Lower lobe of right lung (tissue), 2 donors: ENCODE measurements at regions not wholly inside any gene's neighbourhood (a gene's known extent, or its start where the extent isn't known, plus 50 kb on each side); places are given as distances from the start of the nearest gene placed in this dataset.

Source experiments
- ATAC-seq, 2 donors: fragments of 200-7000 bp; cut with Tn5 transposase; one replicate each; pipeline ENCODE4 v1.9.1; 2020 to 2022; ENCODE audit warnings: mild to moderate bottlenecking in 2 of 2, moderate library complexity in 2 of 2
- DNase-seq: peaks from one replicate; pipeline ENCODE4 v3.0.0-alpha.2; 2020
- H3K27ac ChIP-seq: fragments of 200-600 bp; one replicate; pipeline ENCODE4 v1.8.0; 2022
- H3K27me3 ChIP-seq: fragments of 200-600 bp; one replicate; pipeline ENCODE4 v1.8.0; 2022; ENCODE audit warnings: low read depth
- H3K36me3 ChIP-seq: fragments of 200-600 bp; one replicate; pipeline ENCODE4 v1.8.0; 2022; ENCODE audit warnings: mild to moderate bottlenecking
- H3K4me1 ChIP-seq: fragments of 200-600 bp; one replicate; pipeline ENCODE4 v1.8.0; 2022
- H3K4me3 ChIP-seq: fragments of 200-600 bp; one replicate; pipeline ENCODE4 v1.8.0; 2022; ENCODE audit warnings: mild to moderate bottlenecking
- H3K9me3 ChIP-seq: fragments of 200-600 bp; one replicate; pipeline ENCODE4 v1.8.0; 2022
- intact Hi-C: fragments of 100-400 bp; cut with DNase I; formaldehyde crosslinking; loops from one replicate; pipeline ENCODE4 v1.11.0; 2022
- TF ChIP-seq, protein P1 (sequence below): fragments of 200-600 bp; IDR thresholded peaks from one replicate; pipeline ENCODE4 v1.8.0; 2022; ENCODE audit warnings: antibody characterized with exemption, mild to moderate bottlenecking
- donor health status: DM: no; HTN: yes; CAD: no; lungs with severe emphysema.

DNA sequence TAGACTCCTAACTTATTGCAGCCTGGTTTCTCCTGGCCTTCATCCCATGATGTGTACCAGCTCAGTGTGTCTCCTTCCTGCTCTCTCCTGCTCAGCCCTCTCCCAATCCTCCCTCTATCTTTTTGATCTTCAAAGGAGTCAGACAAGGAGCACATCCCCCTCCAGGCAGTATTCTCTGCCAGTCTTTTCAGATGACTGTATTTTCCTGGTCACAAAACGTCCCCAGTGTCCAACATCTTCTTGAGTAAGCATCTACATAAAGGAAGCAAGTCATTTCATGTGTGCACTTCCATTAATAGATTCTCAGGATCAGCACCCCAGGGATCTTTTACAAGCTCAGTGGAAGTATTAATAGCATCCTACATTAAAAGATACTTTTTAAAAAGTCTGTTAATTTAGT lies 148.9 kb upstream of the THBS1 start:
- DNase-seq (no peak), ATAC-seq (no peak)
- TF ChIP-seq, protein P1, sequence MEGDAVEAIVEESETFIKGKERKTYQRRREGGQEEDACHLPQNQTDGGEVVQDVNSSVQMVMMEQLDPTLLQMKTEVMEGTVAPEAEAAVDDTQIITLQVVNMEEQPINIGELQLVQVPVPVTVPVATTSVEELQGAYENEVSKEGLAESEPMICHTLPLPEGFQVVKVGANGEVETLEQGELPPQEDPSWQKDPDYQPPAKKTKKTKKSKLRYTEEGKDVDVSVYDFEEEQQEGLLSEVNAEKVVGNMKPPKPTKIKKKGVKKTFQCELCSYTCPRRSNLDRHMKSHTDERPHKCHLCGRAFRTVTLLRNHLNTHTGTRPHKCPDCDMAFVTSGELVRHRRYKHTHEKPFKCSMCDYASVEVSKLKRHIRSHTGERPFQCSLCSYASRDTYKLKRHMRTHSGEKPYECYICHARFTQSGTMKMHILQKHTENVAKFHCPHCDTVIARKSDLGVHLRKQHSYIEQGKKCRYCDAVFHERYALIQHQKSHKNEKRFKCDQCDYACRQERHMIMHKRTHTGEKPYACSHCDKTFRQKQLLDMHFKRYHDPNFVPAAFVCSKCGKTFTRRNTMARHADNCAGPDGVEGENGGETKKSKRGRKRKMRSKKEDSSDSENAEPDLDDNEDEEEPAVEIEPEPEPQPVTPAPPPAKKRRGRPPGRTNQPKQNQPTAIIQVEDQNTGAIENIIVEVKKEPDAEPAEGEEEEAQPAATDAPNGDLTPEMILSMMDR = no peak
- Histone ChIP-seq H3K27ac (no peak overlapping the region), H3K27me3 (no peaks in the 10 kb centered on the region), H3K36me3 (no peaks in the 10 kb centered on the region), H3K4me3 (no peak overlapping the region), H3K9me3 (no peaks in the 10 kb centered on the region), H3K4me1 (peaks cover 62% of the 10 kb centered on the region)
- intact Hi-C loops = no loop called here

DNA sequence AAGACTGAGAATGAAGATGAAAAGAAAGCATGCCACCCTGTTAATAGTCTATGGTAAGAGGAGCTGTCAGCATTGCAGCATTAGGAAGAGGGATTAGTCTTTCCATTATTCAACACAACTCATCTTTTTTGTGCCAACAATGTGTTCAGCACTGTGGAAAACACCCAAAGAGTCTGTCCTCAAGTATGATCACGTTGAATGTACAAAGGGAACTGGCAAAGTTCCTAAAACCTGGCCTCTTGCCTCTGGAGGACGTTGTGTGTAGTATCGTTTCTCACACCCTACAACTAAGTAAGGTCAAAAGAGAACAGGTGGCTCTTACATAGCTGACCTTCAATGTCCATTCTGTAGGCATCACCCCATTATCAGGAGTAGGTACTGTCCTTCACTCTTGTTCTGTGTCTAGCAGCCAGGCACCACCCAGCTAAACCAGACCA lies 147.9 kb upstream of the THBS1 start:
- no peak for DNase-seq
- no peak overlapping the region for H3K27ac ChIP-seq

DNA sequence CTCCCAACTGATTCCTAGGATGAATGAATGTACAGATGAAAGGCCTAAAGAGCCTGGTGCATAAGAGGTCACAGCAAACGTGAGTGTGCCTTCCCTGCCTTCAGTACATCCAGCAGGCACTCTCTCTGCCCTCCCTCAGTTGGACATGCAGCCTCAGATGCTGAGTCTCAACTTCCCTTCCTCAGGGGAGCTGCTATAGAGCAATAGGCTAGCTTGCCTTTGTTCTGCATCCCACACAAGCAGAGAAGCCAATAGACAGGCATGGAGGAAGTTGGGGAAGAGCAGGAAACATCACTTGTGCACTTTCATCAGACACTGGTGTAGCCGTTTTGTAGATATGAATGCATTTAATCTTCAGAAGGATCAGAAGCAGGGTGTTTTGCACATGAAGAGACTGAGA lies 147.5 kb upstream of the THBS1 start:
- no peak overlapping the region for H3K4me3 ChIP-seq
- H3K27me3 ChIP-seq = no peaks in the 10 kb centered on the region
- intact Hi-C loops = no loop called here
- ATAC-seq (peak; percentile 20 to 50), DNase-seq (no peak)
- no peaks in the 10 kb centered on the region for H3K9me3 ChIP-seq
- H3K4me1 ChIP-seq = peaks cover 51% of the 10 kb centered on the region
- TF ChIP-seq, protein P1 = no peak
- H3K27ac ChIP-seq = no peak overlapping the region
- no peaks in the 10 kb centered on the region for H3K36me3 ChIP-seq

More for the DNA sequence above, 147.9 kb upstream of the THBS1 start:
- H3K4me3 ChIP-seq = no peak overlapping the region
- TF ChIP-seq, protein P1 = no peak
- H3K4me1 ChIP-seq = peaks cover 54% of the 10 kb centered on the region
- intact Hi-C loops = no loop called here
- no peaks in the 10 kb centered on the region for H3K9me3 ChIP-seq
- no peaks in the 10 kb centered on the region for H3K27me3 ChIP-seq
- H3K36me3 ChIP-seq = no peaks in the 10 kb centered on the region
- ATAC-seq = peak in 1 of 2 donors; percentile 22

DNA sequence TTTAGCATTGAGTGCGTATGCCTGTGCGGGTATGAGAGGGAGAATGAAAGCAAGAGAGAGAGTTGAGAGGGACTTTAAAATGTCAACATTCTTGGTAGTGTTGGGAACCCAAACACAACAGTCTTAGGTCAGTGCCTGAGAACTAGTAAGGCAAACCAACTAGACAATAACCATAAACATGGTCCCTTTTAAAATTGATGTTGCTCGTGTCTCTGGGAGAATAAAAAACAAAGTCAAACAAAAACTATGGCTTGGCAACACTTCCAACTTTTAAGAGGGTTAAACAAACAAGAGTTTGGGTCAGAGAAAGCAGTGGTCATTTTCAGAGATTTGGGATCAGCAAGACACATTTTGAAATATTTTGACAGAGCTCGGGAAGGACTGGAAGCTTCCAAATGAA lies 146.7 kb upstream of the THBS1 start:
- TF ChIP-seq, protein P1 = no peak
- Histone ChIP-seq H3K9me3 (no peaks in the 10 kb centered on the region), H3K4me3 (no peak overlapping the region), H3K27me3 (no peaks in the 10 kb centered on the region), H3K36me3 (no peaks in the 10 kb centered on the region), H3K4me1 (peaks cover 51% of the 10 kb centered on the region), H3K27ac (no peak overlapping the region)
- no peak for ATAC-seq
- DNase-seq = no peak
- intact Hi-C loops = no loop called here

DNA sequence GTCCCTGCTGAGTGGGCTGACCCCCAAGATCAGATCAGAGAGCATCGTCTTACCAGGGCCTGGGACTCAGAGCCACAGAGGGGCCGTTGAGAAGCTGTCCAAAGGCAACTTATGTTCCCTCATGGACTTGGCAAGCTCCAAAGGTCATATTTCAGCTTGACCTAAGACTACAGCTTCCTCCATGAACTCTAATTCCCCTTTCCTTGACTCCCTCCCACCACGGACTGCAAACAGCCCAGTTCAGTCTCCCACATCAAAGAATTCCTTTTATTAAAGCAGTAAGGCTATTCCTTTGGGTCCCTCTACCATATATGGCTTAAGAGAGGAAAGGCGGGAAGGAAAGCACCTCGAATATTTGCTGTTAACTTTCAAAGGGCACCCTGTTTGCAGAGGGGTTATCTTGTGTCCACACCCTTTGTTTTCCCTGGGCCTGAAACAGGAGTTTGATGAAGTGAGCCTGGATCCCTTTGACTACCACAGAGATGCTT lies 146.1 kb upstream of the THBS1 start:
- no peak overlapping the region for H3K4me3 ChIP-seq
- H3K4me1 ChIP-seq = peaks cover 45% of the 10 kb centered on the region
- intact Hi-C loops = no loop called here
- ATAC-seq (no peak), DNase-seq (no peak)
- TF ChIP-seq, protein P1 = no peak
- no peaks in the 10 kb centered on the region for H3K36me3 ChIP-seq
- H3K27me3 ChIP-seq = no peaks in the 10 kb centered on the region
- H3K9me3 ChIP-seq = no peaks in the 10 kb centered on the region
- no peak overlapping the region for H3K27ac ChIP-seq

DNA sequence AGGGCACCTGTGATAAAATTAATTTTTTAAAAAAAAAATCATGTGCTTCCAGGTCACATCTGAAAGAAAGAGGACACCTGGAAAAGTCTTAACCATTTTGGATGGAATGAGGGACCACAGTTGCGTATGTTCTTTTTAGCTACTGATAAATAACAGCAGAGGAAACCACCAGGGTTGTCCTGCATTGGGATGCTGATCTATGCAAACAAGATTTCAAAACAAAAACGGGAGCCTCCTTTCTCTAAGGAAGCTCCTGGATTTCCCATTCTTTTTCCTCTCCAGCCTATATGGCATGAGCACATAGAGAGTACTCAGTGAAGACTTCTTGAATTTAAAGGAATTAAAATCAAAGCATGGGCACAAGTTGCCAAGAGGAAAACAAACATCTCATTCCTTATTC lies 145.6 kb upstream of the THBS1 start:
- no peak for ATAC-seq
- Histone ChIP-seq H3K4me1 (peaks cover 41% of the 10 kb centered on the region), H3K4me3 (no peak overlapping the region), H3K36me3 (no peaks in the 10 kb centered on the region), H3K27me3 (no peaks in the 10 kb centered on the region), H3K27ac (no peak overlapping the region), H3K9me3 (no peaks in the 10 kb centered on the region)
- DNase-seq = no peak
- intact Hi-C loops = no loop called here
- TF ChIP-seq, protein P1 = no peak
